ENCODE measurements at regions not wholly inside any gene's neighbourhood (a gene's known extent, or its start where the extent isn't known, plus 50 kb on each side); places are given as distances from the start of the nearest gene placed in this dataset.
"Not testable (repeated sequence)": the region's sequence is repeated elsewhere in the genome, so short reads cannot be mapped to it uniquely, and the experiment has no call there.

DNA sequence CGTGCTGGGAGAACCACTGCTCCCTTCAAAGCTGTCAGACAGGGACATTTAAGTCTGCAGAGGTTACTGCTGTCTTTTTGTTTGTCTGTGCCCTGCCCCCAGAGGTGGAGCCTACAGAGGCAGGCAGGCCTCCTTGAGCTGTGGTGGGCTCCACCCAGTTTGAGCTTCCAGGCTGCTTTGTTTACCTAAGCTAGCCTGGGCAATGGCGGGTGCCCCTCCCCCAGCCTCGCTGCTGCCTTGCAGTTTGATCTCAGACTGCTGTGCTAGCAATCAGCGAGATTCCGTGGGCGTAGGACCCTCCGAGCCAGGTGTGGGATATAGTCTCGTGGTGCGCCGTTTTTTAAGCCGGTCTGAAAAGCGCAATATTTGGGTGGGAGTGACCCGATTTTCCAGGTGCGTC lies 572.6 kb downstream of the RFPL4B start:
- TF ChIP-seq, protein P1, sequence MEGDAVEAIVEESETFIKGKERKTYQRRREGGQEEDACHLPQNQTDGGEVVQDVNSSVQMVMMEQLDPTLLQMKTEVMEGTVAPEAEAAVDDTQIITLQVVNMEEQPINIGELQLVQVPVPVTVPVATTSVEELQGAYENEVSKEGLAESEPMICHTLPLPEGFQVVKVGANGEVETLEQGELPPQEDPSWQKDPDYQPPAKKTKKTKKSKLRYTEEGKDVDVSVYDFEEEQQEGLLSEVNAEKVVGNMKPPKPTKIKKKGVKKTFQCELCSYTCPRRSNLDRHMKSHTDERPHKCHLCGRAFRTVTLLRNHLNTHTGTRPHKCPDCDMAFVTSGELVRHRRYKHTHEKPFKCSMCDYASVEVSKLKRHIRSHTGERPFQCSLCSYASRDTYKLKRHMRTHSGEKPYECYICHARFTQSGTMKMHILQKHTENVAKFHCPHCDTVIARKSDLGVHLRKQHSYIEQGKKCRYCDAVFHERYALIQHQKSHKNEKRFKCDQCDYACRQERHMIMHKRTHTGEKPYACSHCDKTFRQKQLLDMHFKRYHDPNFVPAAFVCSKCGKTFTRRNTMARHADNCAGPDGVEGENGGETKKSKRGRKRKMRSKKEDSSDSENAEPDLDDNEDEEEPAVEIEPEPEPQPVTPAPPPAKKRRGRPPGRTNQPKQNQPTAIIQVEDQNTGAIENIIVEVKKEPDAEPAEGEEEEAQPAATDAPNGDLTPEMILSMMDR (conservative IDR thresholded peaks at IDR 0.05) = not testable (repeated sequence)
- not testable (repeated sequence) for TF ChIP-seq ZFX (IDR thresholded peaks at IDR 0.05)

Measured in C4-2B (cell line).